ENCODE measurements at regions not wholly inside any gene's neighbourhood (a gene's known extent, or its start where the extent isn't known, plus 50 kb on each side); places are given as distances from the start of the nearest gene placed in this dataset.

DNA sequence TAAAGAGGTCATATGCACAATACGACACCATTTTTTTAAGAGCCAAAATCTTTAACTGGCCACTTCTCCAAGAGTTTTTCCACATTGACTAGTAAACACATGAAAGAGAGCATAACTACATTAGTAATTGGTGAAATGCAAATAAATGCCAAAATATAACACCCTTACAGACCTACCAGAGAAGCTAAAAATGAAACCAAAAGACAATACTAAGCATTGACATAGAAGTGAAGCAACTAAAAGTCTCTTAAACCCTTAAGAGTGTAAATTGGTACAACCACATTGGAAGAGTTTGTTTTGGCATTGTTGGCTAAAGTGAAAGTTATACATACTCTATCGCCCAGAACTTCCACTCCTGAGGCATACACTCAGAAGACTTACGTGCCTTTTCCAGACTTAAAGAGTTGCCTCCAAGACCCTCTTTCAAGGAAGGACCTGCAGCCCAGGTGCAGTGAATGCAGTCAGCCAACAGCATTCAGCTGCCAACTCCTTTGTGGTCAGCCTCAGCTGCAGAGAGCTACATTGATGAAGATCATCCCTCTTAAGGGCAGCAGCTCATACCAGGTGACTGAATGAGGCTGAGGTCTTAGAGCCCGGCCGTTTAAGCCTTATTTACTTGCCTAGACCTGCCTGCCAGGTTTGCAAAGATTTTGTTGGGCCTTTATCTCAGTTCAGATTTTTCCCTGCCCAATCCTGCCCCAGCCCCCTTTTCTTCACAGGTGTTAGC lies 839.1 kb upstream of the ADGRL2 start (continued):
- no peak for TF ChIP-seq TAF7 (optimal IDR thresholded peaks at IDR 0.05; ENCODE audit: borderline replicate concordance, low read depth, low read length)
- no peak for TF ChIP-seq NRF1 (IDR thresholded peaks at IDR 0.05; ENCODE audit: low read depth, low read length)

Measured in H1 (cell line).